SKM-1 treated with dmso at 0.1 percent for 144 hours (cell line): ENCODE measurements at regions not wholly inside any gene's neighbourhood (a gene's known extent, or its start where the extent isn't known, plus 50 kb on each side); places are given as distances from the start of the nearest gene placed in this dataset.
A peak's percentile ranks its signal among the peaks of the same experiment; 100 is the strongest.
"Not testable (repeated sequence)": the region's sequence is repeated elsewhere in the genome, so short reads cannot be mapped to it uniquely, and the experiment has no call there.

Experiments used
- DNase-seq: peaks from one replicate; lab custom pipeline; 2025; ENCODE audit not compliant: unreplicated experiment; lab: John Stamatoyannopoulos, UW

DNA sequence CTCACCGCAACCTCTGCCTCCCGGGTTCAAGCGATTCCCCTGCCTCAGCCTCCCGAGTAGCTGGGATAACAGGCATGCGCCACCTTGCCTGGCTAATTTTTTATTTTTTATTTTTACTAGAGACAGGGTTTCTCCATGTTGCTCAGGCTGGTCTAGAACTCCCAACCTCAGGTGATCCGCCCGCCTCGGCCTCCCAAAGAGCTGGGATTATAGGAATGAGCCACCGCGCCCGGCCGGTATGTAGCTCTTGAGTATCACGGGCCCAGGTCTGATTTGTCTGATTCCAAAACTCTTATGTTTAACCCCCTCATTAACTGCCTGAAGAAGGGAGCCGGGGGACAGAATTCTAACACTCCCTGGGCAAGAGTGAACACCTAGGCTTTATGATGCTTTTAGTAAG is 91.7 kb upstream of the OLIG2 start:
- DNase-seq: not testable (repeated sequence)

GRCh38 chr21:32934829-32935228 is 90.9 kb upstream of the OLIG2 start:
- no peak for DNase-seq

DNA sequence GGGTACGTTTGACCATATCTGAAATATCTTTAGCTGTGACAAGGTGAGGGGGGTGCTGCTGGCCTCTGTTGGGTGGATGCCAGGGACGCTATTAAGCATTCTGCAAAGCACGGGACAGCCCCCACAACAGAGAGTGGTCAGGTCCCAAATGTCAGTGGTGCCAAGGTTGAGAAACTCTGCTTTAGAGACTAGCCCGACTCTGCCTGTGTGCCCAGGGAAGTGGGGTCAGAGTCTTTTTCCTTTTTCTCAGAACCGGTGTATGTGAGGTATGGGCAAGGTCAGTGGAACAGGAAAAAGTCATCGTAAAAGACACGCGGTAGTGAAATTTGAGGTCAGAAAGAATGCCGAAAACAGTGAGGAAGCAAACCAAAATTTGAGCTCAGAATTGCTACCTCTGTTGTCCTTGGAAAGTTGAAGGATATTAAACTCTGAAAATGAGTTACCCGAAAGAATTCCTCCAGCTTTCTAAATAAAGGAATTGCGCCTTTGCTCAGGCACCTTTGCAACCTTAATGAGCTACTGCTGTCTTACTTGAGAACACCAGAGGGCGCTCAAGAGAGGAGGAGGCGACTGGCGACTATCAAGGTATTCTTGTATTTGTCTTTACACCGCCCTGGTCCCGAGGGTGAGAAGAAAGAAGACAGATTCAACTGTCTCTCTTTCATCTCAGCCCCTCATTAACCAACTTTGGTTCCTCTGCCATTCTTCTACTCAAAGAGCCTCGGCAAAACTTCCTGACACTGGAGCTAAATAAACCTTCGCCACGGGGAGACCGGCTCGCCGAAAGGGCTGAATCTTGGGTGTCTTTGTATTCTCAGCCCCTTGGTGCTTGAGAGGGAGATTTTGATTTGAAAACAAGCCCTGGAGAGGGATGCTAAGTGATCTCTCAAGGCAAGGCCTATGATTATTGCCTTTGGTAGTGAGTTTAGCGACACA is 85.4 kb upstream of the OLIG2 start:
- DNase-seq: peak; percentile 31

GRCh38 chr21:32941263-32941662 is 84.5 kb upstream of the OLIG2 start:
- DNase-seq: no peak

- no peak for DNase-seq
Observed at GRCh38 chr21:32946654-32947053, 79.1 kb upstream of the OLIG2 start.

DNA sequence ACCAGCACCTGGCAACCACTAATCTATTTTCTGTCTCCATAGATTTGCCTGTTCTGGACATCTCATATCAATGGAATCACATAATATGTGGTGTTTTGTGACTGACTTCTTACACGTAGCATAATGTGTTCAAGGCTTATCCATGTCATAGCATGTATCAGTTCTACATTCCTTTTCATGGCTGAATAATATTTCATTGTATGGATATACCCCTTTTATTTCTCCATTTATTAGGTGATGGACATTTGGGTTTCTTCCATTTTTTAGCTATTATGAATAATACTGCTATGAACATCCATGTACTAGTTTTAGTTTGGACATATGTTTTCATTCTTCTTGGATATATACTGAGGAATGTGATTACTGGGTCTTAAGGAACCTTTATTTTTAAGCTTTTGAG is 78.0 kb upstream of the OLIG2 start:
- no peak for DNase-seq

DNA sequence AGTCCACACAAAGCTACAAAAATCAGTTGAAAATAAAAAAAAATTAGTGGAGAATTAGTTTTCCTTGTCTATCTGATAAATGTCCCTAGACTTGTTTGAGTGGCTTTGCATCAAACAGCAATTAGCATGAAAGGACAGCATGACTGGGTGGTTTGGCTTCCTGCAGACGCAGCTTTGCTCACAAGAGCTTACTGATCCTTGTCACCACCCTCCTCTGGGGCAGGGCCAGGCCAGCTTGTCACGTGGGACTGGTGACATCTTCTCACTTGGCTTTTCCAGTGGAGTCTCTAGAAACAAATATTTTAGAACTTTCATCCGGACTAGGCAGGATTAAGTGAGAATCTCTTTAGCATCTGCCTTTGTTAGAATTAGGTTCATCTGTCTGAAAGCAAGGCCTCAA is 76.0 kb upstream of the OLIG2 start:
- no peak for DNase-seq

DNA sequence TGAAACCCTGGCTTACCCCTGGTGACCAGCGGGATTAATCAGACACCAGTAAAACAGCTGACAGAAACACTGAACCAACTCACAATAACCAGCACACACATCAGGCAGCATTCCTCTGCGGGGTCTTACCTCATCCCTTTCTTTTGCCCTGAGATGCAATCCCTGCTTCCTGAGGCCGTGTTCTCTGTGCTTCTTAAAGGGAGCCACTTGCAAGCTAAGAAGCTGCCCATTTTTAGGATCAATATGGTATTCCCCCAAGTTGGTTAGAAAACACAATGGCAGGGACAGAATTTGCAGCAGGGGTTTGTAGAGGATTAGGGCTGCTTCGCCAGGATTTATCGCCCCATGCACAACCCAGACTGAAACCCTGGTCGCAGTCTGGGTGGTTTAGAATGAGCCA is 74.7 kb upstream of the OLIG2 start:
- DNase-seq: no peak

DNA sequence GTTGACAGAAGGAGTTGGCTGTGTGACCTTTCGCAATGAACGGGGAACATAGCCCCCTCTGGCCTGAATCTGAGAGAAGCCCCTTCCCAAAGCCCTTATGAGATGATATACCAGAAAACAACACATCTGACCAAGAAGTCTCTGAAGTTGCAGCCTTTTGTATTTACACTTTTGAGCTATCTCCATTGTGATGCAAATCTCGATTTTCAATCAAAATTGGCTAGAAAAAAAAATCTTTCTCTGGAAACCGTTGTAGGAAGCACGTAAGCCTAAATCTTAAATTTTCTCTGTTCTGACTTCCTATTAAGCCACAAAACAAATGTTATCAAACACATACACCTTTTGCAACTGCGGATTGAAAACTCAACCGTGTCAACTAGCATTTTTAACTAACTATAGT is 71.4 kb upstream of the OLIG2 start:
- DNase-seq: no peak

- no peak for DNase-seq
Observed at GRCh38 chr21:32955311-32956060, 70.2 kb upstream of the OLIG2 start.

DNA sequence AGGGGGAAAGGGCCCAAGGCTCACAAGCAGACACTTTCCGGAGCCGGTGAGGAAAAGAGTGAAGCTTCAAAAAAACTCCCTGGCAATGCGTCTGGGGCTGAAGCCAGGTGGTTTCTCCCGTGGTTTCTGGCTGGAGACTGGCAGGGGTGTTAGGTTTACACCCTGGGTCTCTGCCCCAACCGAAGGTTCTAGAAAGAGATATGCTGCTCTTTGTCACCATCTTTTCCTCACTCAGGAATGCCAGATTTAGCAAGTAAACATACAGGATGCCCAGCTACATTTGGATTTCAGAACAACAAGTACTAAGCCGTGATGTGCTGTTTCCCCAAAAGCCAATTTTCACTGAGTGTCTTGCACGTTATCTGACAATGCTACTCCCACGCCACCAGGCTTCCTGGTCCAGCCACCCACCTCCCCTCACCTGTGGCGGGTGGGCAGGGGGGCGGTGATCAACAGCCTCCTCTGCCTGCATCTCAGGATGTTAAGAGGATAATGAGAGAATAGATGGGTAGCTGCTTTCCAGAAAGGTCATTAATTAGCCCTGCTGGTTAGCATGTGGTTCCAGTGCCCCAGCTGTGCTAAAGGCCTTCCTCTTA is 69.6 kb upstream of the OLIG2 start:
- no peak for DNase-seq

- DNase-seq: no peak
Observed at GRCh38 chr21:32957545-32957944, 68.2 kb upstream of the OLIG2 start.

- no peak for DNase-seq
Observed at GRCh38 chr21:32958288-32959002, 67.3 kb upstream of the OLIG2 start.

GRCh38 chr21:32962268-32962667 is 63.5 kb upstream of the OLIG2 start:
- no peak for DNase-seq

DNA sequence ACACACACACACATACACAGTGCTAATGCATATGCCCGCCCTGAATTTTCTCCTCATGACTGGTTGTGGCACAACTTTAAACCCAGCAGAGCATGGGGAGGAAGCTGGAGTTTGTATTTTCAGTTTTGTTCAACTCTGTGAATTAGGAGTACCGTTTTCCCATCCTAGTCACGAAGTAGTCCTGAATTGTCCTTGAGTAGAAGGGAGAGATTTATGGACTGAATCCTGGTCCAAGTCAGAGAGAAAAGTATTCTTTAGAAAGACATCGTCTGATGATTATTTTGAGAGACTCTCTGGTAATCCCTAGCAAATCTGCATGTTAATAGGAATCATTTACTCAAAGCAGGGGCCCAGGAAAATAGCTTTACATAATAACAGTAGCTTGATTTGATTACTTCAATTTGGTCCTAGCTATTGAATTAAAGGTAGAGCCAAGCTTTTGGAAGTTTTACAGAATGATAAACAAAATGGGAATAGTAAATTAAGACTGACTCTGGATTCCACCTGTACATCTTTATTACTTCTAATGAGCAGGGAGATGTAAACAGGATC is 60.5 kb upstream of the OLIG2 start:
- DNase-seq: no peak

DNA sequence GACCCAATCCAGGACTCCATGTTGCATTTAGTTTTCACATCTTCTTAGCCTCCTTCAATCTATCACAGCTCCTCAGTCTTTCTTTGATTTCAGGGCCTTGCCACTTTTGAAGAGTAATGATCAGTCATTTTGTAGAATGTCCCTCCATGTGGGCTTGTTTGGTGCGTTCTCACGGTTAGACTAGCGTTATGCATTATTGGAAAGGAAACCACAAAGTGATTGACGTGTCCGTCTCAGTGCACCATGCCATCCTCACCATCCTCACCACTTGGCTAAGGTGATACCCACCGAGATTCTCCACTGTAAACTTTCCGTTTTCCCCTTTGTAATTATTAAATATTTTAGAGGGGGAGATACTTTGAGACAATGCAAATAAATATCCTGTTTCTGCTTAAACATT is 59.6 kb upstream of the OLIG2 start:
- DNase-seq: no peak

DNA sequence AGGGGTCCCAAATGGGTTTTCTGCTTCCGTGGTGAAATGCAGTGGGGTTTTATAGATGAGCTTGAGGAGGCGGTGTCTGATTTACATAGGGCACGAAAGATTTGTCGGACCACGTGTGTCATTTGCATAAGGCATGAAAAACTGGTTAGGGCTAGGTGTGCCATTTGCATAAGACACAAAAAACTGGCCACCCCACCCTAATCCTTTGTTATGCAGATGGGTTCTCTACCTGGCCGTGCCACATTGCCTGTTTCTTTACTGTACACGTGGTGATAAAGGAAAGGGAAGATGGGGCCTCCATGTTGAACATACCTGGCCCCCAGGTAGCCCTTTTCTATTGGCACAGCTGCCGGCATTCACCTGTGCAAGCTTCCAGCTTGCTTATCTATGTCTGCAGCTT is 57.6 kb upstream of the OLIG2 start:
- not testable (repeated sequence) for DNase-seq

GRCh38 chr21:32974653-32975052 is 51.1 kb upstream of the OLIG2 start:
- no peak for DNase-seq

GRCh38 chr21:32975811-32976431 is 49.8 kb upstream of the OLIG2 start:
- DNase-seq: no peak
